ENCODE measurements at regions not wholly inside any gene's neighbourhood (a gene's known extent, or its start where the extent isn't known, plus 50 kb on each side); places are given as distances from the start of the nearest gene placed in this dataset.
A peak's percentile ranks its signal among the peaks of the same experiment; 100 is the strongest.

GRCh38 chr6:6906570-6907213 lies 201.1 kb upstream of the RREB1 start:
- Histone ChIP-seq H3K4me3 (no peak overlapping the region), H3K4me1 (peaks cover 0 to under 1% (median 0%) of the 10 kb centered on the region in 6 donors), H3K27me3 (replicated peaks in 1 of 7) (no peaks in the 10 kb centered on the region), H3K9me3 (no peaks in the 10 kb centered on the region), H3K27ac (no peak overlapping the region), H3K36me3 (no peaks in the 10 kb centered on the region)
- TF ChIP-seq POLR2A (IDR thresholded peaks at IDR 0.05) (no peak), POLR2AphosphoS5 (IDR thresholded peaks at IDR 0.05) (no peak)
- intact Hi-C loops (cut with DNase I; ENCODE audit: low total_unique reads), result no loop called here
- DNase-seq, result no peak
- WGBS, 5 donors, result 74 to 88% (median 79%) methylated on average over 5 of the region's 5 CpGs

- no peak for TF ChIP-seq POLR2AphosphoS5 (IDR thresholded peaks at IDR 0.05)
- TF ChIP-seq CTCF (IDR thresholded peaks at IDR 0.05 in 8 of 11, conservative IDR thresholded peaks at IDR 0.05 in 3 of 11), result no peak
- no peak for TF ChIP-seq POLR2A (IDR thresholded peaks at IDR 0.05)
- 84 to 94% (median 92%) methylated on average over 4 of the region's 4 CpGs for WGBS, 5 donors
- Histone ChIP-seq H3K4me3 (no peak overlapping the region), H3K36me3 (no peaks in the 10 kb centered on the region), H3K9me3 (no peaks in the 10 kb centered on the region), H3K4me1 (no peaks in the 10 kb centered on the region), H3K27ac (no peak overlapping the region), H3K27me3 (replicated peaks in 1 of 7) (no peaks in the 10 kb centered on the region)
- no peak for DNase-seq
- intact Hi-C loops (cut with DNase I; ENCODE audit: low total_unique reads), result no loop called here
Measured at GRCh38 chr6:6907286-6907685, 200.5 kb upstream of the RREB1 start.

- Histone ChIP-seq H3K4me3 (no peak overlapping the region), H3K27ac (peak overlapping the region in 1 of 8 donors; percentile 15), H3K4me1 (peaks cover 0 to 6% (median 0%) of the 10 kb centered on the region in 6 donors), H3K9me3 (no peaks in the 10 kb centered on the region), H3K36me3 (no peaks in the 10 kb centered on the region), H3K27me3 (replicated peaks in 1 of 7) (no peaks in the 10 kb centered on the region)
- intact Hi-C loops (cut with DNase I; ENCODE audit: low total_unique reads), result no loop called here
- no peak for DNase-seq
- 79 to 84% (median 81%) methylated on average over 1 of the region's 1 CpG for WGBS, 5 donors
- TF ChIP-seq CTCF (IDR thresholded peaks at IDR 0.05 in 8 of 11, conservative IDR thresholded peaks at IDR 0.05 in 3 of 11) (no peak), POLR2A (IDR thresholded peaks at IDR 0.05) (no peak), POLR2AphosphoS5 (IDR thresholded peaks at IDR 0.05) (no peak)
Measured at GRCh38 chr6:6908121-6908520, 199.6 kb upstream of the RREB1 start.

- H3K4me1 ChIP-seq, result peaks cover 0 to 16% (median 0%) of the 10 kb centered on the region in 6 donors
- H3K27ac ChIP-seq, result no peak overlapping the region
- H3K9me3 ChIP-seq, result no peaks in the 10 kb centered on the region
- H3K36me3 ChIP-seq, result no peaks in the 10 kb centered on the region
- DNase-seq, result no peak
- TF ChIP-seq CTCF (IDR thresholded peaks at IDR 0.05 in 8 of 11, conservative IDR thresholded peaks at IDR 0.05 in 3 of 11) (no peak), POLR2AphosphoS5 (IDR thresholded peaks at IDR 0.05) (no peak), POLR2A (IDR thresholded peaks at IDR 0.05) (no peak)
- WGBS, 5 donors, result 77 to 86% (median 80%) methylated on average over 9 of the region's 9 CpGs
- intact Hi-C loops (cut with DNase I; ENCODE audit: low total_unique reads), result no loop called here
- H3K4me3 ChIP-seq, result no peak overlapping the region
- H3K27me3 ChIP-seq (replicated peaks in 1 of 7), result no peaks in the 10 kb centered on the region
Measured at GRCh38 chr6:6909111-6909510, 198.7 kb upstream of the RREB1 start.
